22Rv1 (cell line): ENCODE measurements at regions not wholly inside any gene's neighbourhood (a gene's known extent, or its start where the extent isn't known, plus 50 kb on each side); places are given as distances from the start of the nearest gene placed in this dataset.
"Not testable (repeated sequence)": the region's sequence is repeated elsewhere in the genome, so short reads cannot be mapped to it uniquely, and the experiment has no call there.

Experiments
- H3K27ac ChIP-seq: fragments of 450-650 bp; 2 replicates; pipeline ENCODE4 v1.5.1; 2017
- CTCF ChIP-seq: fragments of 450-650 bp; IDR thresholded peaks from 2 replicates; pipeline ENCODE4 v1.5.1; 2017; ENCODE audit warnings: mild to moderate bottlenecking
- ZFX ChIP-seq: fragments of 450-650 bp; IDR thresholded peaks from 2 replicates; pipeline ENCODE4 v1.6.1; 2017; ENCODE audit warnings: antibody characterized with exemption, borderline replicate concordance

- no peak for TF ChIP-seq ZFX
- TF ChIP-seq CTCF, result no peak
- H3K27ac ChIP-seq, result no peak overlapping the region
These were observed 1133.9 kb upstream of the LRRTM3 start for GRCh38 chr10:65791979-65792378.

GRCh38 chr10:65793738-65794425, 1132.0 kb upstream of the LRRTM3 start:
- TF ChIP-seq CTCF, result no peak
- no peak for TF ChIP-seq ZFX
- no peak overlapping the region for H3K27ac ChIP-seq

DNA sequence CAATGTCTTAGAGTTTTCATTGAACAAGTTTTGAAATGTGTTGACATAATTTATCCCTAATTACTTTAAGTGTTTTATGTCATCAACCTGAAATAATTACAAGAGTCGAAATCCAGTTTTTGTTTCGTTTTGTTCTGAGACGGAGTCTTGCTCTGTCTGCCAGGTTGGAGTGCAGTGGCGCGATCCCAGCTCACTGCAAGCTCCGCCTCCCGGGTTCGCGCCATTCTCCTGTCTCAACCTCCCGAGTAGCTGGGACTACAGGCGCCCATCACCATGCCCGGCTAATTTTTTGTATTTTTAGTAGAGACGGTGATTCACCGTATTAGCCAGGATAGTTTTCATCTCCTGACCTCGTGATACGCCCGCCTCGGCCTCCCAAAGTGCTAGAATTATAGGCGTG, 1131.0 kb upstream of the LRRTM3 start:
- H3K27ac ChIP-seq, result not testable (repeated sequence)

DNA sequence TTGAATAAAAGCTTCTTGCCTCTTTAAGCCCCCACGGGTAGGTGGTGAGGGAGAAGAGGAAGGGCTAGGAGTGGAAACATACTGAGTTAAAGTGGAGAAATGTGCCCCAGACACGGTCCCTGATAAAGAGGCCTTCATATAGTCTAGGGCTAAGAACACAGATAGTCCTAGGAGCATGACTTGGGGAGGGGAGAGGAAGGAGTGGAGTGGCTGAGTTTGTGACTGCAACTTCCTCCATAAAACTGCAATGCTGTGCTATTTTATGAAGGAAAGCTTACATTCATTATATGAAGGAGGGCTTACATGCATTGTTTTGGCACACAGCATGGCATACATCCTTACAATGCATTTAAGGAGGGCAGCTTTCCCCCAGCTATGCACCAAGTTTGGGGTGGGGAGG, 1129.4 kb upstream of the LRRTM3 start:
- TF ChIP-seq ZFX (no peak), CTCF (no peak)
- H3K27ac ChIP-seq, result no peak overlapping the region

DNA sequence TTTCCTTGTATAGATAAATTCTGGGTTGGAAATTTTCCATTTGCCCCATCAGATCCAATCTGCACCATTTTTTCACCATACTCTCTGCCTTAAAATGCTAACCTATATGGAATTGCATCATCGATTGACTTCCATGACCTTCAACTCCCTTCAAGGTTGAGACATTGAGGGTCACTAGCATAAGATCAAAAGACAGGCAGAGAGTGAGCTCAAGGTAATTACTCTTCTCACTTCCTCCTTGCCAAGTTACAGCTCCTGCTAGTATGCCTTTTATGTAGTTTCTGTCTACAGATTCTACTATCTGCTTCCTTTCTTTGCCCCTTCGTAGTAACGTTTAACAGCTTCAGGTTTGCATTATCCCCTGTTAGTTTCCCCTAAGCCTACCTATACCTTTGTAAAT, 1127.7 kb upstream of the LRRTM3 start:
- H3K27ac ChIP-seq, result no peak overlapping the region
- TF ChIP-seq CTCF, result no peak

DNA sequence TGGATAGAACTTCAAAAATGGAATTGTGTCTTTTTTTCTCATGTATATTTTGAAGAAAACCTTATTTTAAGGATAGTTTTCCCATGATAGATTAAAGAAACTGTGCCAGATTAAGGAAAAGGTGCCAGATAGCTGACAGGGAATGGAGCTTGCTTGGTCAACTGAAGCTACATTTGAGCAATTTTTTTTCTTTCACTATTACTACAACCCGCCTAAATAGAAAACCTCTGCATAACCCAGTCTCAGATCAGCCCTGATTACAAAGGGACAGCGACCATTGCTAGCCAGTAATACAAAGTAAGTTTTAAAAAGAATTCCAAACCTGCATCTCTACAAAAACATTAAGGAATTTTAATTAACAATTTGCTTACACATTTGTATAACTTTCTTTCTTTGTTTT, 1123.4 kb upstream of the LRRTM3 start:
- no peak overlapping the region for H3K27ac ChIP-seq
- TF ChIP-seq ZFX, result no peak
- TF ChIP-seq CTCF, result no peak

DNA sequence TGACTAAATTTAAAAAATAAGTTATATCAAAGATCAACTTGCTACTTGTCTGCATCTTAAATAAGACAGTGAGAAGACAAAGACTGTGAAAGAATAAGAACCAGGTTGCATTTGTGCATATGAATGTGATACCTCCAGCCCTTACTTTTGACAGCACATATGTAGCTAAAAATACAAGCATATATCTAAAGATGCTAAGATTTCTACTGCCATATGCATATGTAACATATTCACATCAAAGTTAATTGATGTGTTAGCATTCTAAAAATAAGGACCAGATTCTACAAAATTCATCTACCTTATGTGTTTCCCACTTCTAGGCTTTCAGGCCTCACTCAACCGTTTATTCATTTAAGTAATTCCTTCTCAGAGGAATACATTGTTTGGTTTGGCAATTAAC, 1120.3 kb upstream of the LRRTM3 start:
- TF ChIP-seq CTCF, result no peak
- no peak for TF ChIP-seq ZFX
- H3K27ac ChIP-seq, result no peak overlapping the region

GRCh38 chr10:65805993-65806392, 1119.8 kb upstream of the LRRTM3 start:
- no peak overlapping the region for H3K27ac ChIP-seq
- no peak for TF ChIP-seq ZFX
- TF ChIP-seq CTCF, result no peak
